H54 (cell line): ENCODE measurements at regions not wholly inside any gene's neighbourhood (a gene's known extent, or its start where the extent isn't known, plus 50 kb on each side); places are given as distances from the start of the nearest gene placed in this dataset.

Experiments used
- DNase-seq: peaks from one replicate; pipeline ENCODE4 v3.0.0; 2011; ENCODE audit warnings: low spot score, mixed read lengths; ENCODE audit not compliant: insufficient read length
- FAIRE-seq: peaks from 3 replicates; lab custom pipeline; 2011; peaks lifted over from hg19 to GRCh38; lab: Jason Lieb, UNC
- POLR2A ChIP-seq: IDR thresholded peaks from 2 replicates; pipeline ENCODE4 v1.6.1; 2011; ENCODE audit warnings: low read depth, mild to moderate bottlenecking, low read length

GRCh38 chr10:107589081-107589480, 424.6 kb upstream of the SORCS1 start:
- DNase-seq: no peak
- FAIRE-seq: no peak
- TF ChIP-seq POLR2A: no peak

DNA sequence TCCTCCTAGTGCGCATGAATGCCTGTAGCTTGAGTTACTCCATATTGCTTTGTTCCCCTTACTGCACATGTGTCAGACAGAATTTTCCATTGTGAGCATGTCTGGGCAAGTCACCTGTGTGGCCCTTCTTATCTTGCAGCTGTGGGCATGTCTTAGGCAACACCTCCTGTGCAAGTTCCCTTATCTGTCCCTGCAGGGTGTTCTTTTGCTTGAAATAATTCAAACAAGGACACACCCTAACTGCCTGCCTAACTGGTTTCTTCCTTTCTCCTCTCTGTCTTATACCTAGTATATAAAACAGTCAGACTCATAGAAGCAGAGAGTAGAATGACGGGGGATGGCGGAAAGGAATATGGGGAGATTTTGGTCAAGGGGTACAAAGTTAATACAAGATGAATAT, 421.1 kb upstream of the SORCS1 start:
- FAIRE-seq: no peak
- no peak for TF ChIP-seq POLR2A
- DNase-seq: no peak

DNA sequence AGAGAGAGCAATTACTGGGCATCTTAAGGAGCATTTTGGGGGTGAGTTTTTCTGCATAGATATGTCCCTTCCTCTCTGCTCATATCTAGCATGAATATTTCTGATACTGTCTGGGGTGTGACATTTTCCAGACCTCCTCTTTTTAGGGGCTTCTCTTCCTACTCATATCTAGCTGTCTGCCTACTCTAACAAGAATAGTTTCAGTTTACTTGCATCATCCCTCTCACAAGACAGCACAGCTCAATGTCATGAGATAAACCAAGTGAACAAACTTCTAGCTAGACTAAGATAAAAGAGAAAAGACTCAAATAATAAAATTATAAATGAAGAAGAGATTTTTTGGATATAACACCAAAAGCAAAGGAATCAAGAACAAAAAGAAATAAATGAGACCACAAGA, 419.5 kb upstream of the SORCS1 start:
- DNase-seq (no peak), FAIRE-seq (no peak)

GRCh38 chr10:107579970-107580369, 415.5 kb upstream of the SORCS1 start:
- FAIRE-seq (no peak), DNase-seq (no peak)
- TF ChIP-seq POLR2A: no peak

More for the DNA sequence above, 419.5 kb upstream of the SORCS1 start:
- TF ChIP-seq POLR2A: no peak

DNA sequence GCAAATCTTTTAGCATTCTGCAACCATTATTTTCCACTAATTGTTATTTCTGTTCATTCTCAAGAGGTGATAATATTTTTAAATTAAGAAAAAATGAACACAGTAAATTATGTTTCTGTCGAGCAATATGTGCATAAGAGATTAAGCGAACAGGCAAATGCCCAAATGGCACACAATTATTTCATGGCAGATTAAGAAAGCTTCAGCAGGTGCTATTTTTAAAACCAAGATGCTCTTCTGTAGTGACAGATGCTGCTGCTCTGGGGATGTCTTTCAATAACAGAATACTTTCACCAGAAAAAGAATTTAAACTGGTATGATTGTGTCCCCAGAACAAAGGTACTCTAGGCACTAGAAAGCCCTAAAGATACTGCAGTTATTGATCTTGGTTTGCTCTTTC, 412.7 kb upstream of the SORCS1 start:
- TF ChIP-seq POLR2A: no peak
- no peak for DNase-seq
- no peak for FAIRE-seq

GRCh38 chr10:107576746-107577145, 412.2 kb upstream of the SORCS1 start:
- DNase-seq (no peak), FAIRE-seq (no peak)
- TF ChIP-seq POLR2A: no peak

DNA sequence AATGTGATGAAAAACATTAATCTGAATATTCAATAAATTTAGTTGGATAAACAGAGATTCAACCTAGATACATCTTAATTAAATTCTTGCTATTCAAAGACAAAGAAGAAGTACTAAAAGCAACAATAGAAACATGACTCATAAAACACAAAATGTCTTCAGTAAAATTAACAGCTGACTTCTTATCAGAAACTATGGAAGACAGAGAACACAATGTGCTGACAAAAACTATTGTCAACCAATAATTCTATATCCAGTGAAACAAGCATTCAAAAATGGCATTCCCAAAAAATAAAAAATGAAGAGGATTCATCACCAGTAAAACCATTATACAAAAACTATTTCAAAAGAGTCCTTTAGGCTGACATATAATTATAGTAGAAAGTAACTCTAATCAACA, 400.5 kb upstream of the SORCS1 start:
- no peak for TF ChIP-seq POLR2A
- DNase-seq (no peak), FAIRE-seq (no peak)

DNA sequence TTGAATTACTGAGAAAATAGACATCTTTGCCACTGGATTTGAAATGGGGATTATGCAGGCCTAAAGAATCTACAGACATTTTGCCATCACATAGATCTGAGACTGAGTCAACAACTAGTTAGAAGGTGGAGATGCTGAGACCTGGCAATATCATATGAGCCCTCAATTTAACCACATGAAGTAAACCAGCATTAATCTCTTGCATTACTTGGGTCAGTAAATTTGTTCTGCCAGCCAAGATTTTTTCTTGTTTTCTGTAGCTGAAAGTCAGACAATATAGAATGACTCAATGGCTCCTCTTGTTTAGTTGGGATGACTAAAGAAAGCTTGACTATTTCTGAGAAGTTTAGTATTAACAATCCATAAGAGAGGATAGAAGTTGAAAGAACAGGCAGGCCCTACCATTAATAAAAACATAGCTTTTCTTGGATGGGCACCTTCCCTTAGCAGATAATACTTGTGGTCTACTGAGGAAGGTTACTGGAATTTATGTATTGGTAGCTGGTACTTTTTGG, 396.7 kb upstream of the SORCS1 start:
- DNase-seq (no peak), FAIRE-seq (no peak)
- no peak for TF ChIP-seq POLR2A

GRCh38 chr10:107557916-107558315, 393.4 kb upstream of the SORCS1 start:
- no peak for FAIRE-seq
- no peak for TF ChIP-seq POLR2A

GRCh38 chr10:107554333-107554732, 389.8 kb upstream of the SORCS1 start:
- no peak for TF ChIP-seq POLR2A
- DNase-seq (no peak), FAIRE-seq (no peak)

More at GRCh38 chr10:107557916-107558315, 393.4 kb upstream of the SORCS1 start:
- no peak for DNase-seq

GRCh38 chr10:107553470-107553869, 389.0 kb upstream of the SORCS1 start:
- FAIRE-seq (no peak), DNase-seq (no peak)
- TF ChIP-seq POLR2A: no peak

- no peak for DNase-seq
- FAIRE-seq: no peak
- TF ChIP-seq POLR2A: no peak
Observed at GRCh38 chr10:107552963-107553362, 388.5 kb upstream of the SORCS1 start.

GRCh38 chr10:107548301-107548700, 383.8 kb upstream of the SORCS1 start:
- no peak for TF ChIP-seq POLR2A
- DNase-seq (no peak), FAIRE-seq (no peak)

GRCh38 chr10:107546986-107547385, 382.5 kb upstream of the SORCS1 start:
- DNase-seq: no peak
- FAIRE-seq: no peak
- TF ChIP-seq POLR2A: no peak

DNA sequence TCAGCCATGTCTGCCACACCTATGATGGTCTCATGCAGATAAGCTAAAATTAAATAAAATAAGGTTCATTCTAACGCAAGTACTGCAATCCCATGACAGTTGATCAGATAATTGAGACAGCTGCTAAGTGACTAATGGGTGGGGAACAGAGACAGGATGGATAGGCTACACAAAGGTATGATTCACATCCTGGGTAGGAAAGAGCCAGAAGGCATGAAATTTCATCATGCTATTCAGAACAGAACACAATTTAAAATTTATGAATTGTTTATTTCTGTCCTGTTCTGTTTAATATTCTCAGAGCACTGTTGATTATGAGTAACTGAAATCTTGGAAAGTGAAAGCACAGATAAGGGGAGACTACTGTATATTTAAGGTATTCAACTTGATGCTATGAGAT, 381.8 kb upstream of the SORCS1 start:
- TF ChIP-seq POLR2A: no peak
- no peak for DNase-seq
- FAIRE-seq: no peak

DNA sequence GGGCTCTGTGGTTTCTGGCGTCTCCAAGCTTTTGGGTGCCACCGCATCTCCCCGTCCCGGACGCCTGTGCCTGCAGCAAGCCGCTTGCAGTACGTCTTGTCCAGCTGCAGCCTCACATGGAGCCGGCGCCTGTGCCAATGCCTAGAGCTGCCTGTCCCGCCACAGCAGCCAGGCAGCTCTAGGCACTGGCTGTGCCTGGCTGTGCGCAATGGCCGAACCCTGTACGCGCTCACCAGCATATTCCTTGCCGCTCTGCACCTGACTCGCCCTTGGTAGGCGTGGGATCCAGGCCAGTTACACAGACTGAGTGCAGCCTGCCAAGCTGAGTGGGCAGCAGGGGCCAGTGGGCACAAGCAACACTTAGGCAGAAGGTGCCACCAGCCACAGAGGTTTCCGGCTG, 381.2 kb upstream of the SORCS1 start:
- FAIRE-seq (no peak), DNase-seq (no peak)
- TF ChIP-seq POLR2A: no peak
